ENCODE measurements at regions not wholly inside any gene's neighbourhood (a gene's known extent, or its start where the extent isn't known, plus 50 kb on each side); places are given as distances from the start of the nearest gene placed in this dataset.

DNA sequence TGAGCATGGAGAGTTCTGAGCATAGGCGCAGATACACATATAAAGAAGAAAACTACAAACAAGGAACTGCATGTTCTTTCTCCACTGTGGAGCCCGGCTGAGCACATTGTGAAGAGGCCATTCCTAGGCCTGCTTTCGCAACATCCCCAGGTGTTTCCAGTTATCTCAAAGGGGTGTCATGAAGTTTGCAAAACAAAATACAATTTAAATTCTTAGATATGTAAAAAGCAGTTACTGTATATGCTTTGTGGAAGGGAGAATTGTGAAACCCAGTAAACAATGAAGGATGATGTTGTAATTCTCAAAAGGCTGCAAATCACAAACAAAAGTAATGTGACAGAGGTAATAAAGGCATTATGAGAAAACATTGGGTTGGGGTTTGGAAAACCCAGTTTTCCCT is 98.6 kb upstream of the ZNF644 start:
- TF ChIP-seq, protein P1, sequence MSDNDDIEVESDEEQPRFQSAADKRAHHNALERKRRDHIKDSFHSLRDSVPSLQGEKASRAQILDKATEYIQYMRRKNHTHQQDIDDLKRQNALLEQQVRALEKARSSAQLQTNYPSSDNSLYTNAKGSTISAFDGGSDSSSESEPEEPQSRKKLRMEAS (IDR thresholded peaks at IDR 0.05; ENCODE audit: low read depth, low read length), result no peak
- TF ChIP-seq, protein P2, sequence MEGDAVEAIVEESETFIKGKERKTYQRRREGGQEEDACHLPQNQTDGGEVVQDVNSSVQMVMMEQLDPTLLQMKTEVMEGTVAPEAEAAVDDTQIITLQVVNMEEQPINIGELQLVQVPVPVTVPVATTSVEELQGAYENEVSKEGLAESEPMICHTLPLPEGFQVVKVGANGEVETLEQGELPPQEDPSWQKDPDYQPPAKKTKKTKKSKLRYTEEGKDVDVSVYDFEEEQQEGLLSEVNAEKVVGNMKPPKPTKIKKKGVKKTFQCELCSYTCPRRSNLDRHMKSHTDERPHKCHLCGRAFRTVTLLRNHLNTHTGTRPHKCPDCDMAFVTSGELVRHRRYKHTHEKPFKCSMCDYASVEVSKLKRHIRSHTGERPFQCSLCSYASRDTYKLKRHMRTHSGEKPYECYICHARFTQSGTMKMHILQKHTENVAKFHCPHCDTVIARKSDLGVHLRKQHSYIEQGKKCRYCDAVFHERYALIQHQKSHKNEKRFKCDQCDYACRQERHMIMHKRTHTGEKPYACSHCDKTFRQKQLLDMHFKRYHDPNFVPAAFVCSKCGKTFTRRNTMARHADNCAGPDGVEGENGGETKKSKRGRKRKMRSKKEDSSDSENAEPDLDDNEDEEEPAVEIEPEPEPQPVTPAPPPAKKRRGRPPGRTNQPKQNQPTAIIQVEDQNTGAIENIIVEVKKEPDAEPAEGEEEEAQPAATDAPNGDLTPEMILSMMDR (IDR thresholded peaks at IDR 0.05; ENCODE audit: low read depth, low read length), result no peak
- TF ChIP-seq MYC (IDR thresholded peaks at IDR 0.05; ENCODE audit: low read depth, low read length) (no peak), POLR2A (IDR thresholded peaks at IDR 0.05; ENCODE audit: extremely low read depth, insufficient read length) (no peak)
